Type B pancreatic cell (in vitro differentiated cells): ENCODE measurements at regions not wholly inside any gene's neighbourhood (a gene's known extent, or its start where the extent isn't known, plus 50 kb on each side); places are given as distances from the start of the nearest gene placed in this dataset.

Source experiments
- DNase-seq: peaks from one replicate; pipeline ENCODE4 v3.0.0; 2021; ENCODE audit warnings: mixed read lengths; ENCODE audit not compliant: unreplicated experiment; ENCODE audit errors: extremely low spot score
- H3K27ac Mint-ChIP-seq: 2 replicates; pipeline ENCODE4 v1.8.0; 2021; ENCODE audit warnings: mild to moderate bottlenecking, mixed read lengths
- H3K27me3 Mint-ChIP-seq: 2 replicates; pipeline ENCODE4 v1.8.0; 2021; ENCODE audit warnings: mixed read lengths
- H3K36me3 Mint-ChIP-seq: 2 replicates; pipeline ENCODE4 v1.8.0; 2021; ENCODE audit warnings: mixed read lengths
- H3K4me1 Mint-ChIP-seq: one replicate; pipeline ENCODE4 v1.8.0; 2021; ENCODE audit warnings: mixed read lengths; ENCODE audit not compliant: unreplicated experiment
- H3K4me3 Mint-ChIP-seq: 2 replicates; pipeline ENCODE4 v1.8.0; 2021; ENCODE audit warnings: mild to moderate bottlenecking, mixed read lengths
- H3K9me3 Mint-ChIP-seq: 2 replicates; pipeline ENCODE4 v1.8.0; 2021; ENCODE audit warnings: mixed read lengths
- TF ChIP-seq, protein P1 (sequence below): fragments of 200-600 bp; sonication (generic); conservative IDR thresholded peaks from 2 replicates; pipeline ENCODE4 v1.5.0; 2021; ENCODE audit warnings: antibody characterized with exemption, mild to moderate bottlenecking

DNA sequence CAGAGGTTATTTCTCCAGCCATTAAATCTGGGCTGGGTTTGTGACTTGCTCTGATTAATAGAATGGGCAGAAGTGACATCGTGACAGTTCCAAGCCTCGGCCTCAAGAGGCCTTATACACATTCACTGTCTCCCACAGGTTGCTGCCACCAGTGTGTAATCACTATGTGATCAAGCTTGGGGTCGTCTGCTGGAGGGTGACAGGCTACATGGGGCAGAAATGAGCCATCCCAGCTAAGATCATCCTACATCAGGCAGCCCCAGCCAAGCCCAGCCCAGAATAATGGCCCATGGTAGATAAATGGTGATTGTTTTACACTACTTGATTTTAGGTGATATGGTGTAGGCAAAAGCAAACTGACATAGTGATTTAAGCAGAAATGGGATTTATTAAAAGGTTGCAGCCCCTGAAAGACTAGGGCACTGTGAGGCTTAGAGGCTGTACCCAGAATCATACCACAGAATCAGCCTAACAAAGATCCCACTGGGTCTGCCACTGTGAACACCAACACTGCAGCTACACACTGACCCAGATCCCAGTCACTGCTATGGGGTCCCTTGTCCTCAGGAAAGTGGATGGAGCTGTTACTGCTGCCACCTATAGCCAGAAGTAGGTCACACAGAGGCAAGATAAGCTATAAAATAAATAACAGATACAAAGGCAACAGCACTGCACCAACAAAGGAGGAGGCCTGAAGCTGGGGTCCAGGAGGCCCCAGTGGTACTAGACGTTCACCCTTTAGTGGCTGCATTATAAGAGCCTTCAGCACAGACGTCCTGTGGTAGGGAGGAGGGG lies 159.6 kb upstream of the RBPJ start:
- H3K27me3 Mint-ChIP-seq = no peaks in the 10 kb centered on the region
- peaks cover 3% of the 10 kb centered on the region for H3K4me1 Mint-ChIP-seq
- H3K27ac Mint-ChIP-seq = no peak overlapping the region

DNA sequence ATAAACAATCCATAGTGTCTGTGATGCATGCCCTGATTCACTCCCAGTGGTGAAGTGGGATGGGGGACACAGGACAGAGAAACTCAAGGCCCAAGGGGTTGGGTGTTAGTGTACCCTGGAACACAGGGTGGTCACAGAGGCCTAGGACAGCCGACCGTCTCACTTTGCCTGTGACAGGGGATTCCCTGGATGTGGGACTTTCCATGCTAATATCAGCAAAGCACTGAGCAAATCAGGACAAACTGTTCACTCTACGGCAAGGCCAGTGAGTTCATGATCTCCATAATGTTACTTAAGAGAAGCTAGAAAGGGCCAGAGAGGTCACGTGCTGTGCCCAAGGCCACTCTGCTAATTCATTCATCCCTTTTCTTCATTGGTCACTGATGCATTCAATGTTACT lies 158.7 kb upstream of the RBPJ start:
- peaks cover 3% of the 10 kb centered on the region for H3K4me1 Mint-ChIP-seq
- no peaks in the 10 kb centered on the region for H3K27me3 Mint-ChIP-seq
- H3K27ac Mint-ChIP-seq = no peak overlapping the region
- TF ChIP-seq, protein P1, sequence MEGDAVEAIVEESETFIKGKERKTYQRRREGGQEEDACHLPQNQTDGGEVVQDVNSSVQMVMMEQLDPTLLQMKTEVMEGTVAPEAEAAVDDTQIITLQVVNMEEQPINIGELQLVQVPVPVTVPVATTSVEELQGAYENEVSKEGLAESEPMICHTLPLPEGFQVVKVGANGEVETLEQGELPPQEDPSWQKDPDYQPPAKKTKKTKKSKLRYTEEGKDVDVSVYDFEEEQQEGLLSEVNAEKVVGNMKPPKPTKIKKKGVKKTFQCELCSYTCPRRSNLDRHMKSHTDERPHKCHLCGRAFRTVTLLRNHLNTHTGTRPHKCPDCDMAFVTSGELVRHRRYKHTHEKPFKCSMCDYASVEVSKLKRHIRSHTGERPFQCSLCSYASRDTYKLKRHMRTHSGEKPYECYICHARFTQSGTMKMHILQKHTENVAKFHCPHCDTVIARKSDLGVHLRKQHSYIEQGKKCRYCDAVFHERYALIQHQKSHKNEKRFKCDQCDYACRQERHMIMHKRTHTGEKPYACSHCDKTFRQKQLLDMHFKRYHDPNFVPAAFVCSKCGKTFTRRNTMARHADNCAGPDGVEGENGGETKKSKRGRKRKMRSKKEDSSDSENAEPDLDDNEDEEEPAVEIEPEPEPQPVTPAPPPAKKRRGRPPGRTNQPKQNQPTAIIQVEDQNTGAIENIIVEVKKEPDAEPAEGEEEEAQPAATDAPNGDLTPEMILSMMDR = no peak
- DNase-seq = no peak
- H3K36me3 Mint-ChIP-seq = no peaks in the 10 kb centered on the region
- H3K9me3 Mint-ChIP-seq = peaks cover 4% of the 10 kb centered on the region
- no peak overlapping the region for H3K4me3 Mint-ChIP-seq

More for the DNA sequence above, 159.6 kb upstream of the RBPJ start:
- Mint-ChIP-seq H3K36me3 (no peaks in the 10 kb centered on the region), H3K9me3 (peaks cover 4% of the 10 kb centered on the region), H3K4me3 (no peak overlapping the region)
- TF ChIP-seq, protein P1 = peak; percentile 41
- DNase-seq = no peak

DNA sequence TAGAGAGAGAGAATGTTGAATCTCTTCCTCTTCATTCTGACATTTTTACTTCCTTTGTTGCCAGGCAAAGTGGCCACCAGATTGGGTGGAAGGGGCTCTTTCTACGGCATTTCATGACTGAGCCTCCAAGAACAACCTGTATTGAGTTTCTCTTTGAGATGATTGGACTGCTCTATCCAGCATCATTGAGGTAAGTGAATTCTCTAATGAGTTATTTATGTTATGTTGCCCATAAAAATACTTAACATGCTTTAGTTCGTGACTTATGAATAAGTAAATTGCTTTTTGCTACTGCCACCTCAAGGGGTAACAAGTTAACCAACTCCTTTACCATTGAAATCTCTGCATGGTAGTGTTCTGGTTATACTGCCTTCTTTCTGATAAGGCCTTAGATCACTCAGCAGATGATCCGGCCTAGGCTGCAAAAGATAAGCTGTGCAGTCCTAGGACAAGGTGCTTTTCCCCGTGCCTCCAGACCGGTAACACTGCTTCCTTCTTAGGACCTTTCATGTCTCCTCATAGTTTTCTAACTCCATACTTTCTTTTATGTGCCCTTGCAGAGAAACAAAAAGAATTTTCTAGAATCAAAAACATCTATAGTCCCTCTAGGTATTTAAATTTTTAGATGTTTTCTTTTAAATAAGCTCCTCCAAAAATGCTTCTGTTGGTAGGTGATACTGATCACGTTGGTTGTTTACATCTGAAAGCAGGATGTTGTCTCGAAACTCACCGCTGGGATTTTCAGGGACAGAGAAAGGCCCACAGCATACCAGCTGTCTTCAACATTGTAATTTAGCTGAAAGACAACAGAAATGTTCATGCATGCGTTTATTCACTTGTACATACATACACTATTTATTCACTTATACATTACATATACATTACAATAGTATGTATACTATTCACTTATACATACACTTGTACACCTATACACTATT lies 157.1 kb upstream of the RBPJ start:
- Mint-ChIP-seq H3K9me3 (peaks cover 4% of the 10 kb centered on the region), H3K36me3 (no peaks in the 10 kb centered on the region), H3K27ac (no peak overlapping the region), H3K27me3 (no peaks in the 10 kb centered on the region), H3K4me3 (no peak overlapping the region), H3K4me1 (peaks cover 3% of the 10 kb centered on the region)
- DNase-seq = no peak
- TF ChIP-seq, protein P1 = no peak

DNA sequence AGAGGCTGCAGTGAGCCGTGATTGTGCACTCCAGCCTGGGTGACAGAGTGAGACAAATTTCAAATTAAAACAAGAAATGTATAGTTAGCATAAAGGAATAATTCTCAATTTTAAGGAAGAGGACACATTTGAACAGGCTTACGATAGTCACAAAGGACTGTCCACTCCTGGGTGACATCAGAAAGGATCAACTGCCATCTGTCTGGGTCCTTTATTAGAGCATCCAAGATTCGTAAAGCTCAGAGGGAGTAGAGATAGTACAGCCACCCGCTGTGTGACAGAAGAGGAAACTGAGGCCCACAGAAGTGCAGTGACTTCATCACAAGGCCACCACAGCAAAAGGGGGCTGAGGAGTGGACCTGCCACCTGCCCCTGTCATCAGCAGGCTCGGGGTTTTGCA lies 149.3 kb upstream of the RBPJ start:
- no peaks in the 10 kb centered on the region for H3K36me3 Mint-ChIP-seq
- H3K27me3 Mint-ChIP-seq = peaks cover 3% of the 10 kb centered on the region
- DNase-seq = no peak
- no peak overlapping the region for H3K27ac Mint-ChIP-seq
- H3K4me1 Mint-ChIP-seq = peaks cover 7% of the 10 kb centered on the region
- TF ChIP-seq, protein P1 = no peak
- H3K9me3 Mint-ChIP-seq = no peaks in the 10 kb centered on the region
- H3K4me3 Mint-ChIP-seq = no peak overlapping the region

DNA sequence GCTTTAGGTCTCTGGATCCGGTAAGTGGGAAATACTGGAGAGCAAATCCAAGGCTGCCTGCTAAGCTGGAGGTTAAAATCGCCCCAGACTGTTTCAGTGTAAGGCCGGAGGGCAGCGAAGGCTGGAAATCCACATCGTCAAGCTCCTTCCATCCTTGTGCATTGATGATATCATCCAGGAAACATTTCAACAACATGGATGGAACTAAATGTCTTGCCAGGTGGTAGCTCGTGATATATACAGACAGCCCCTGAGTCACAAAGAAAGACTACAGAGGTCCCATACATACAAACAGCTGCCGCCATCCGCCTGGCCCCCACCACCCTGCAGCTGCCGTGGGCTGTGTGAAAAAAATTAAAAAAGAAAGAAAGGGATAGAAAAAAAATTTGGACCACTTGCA lies 148.9 kb upstream of the RBPJ start:
- Mint-ChIP-seq H3K27me3 (peaks cover 3% of the 10 kb centered on the region), H3K27ac (no peak overlapping the region), H3K4me3 (no peak overlapping the region), H3K36me3 (no peaks in the 10 kb centered on the region), H3K4me1 (peaks cover 7% of the 10 kb centered on the region), H3K9me3 (no peaks in the 10 kb centered on the region)
- no peak for DNase-seq
- TF ChIP-seq, protein P1 = no peak
